Astrocyte of the cerebellum (primary cell): ENCODE measurements at regions not wholly inside any gene's neighbourhood (a gene's known extent, or its start where the extent isn't known, plus 50 kb on each side); places are given as distances from the start of the nearest gene placed in this dataset.

Experiments
- DNase-seq: peaks from one replicate; pipeline ENCODE4 v3.0.0-alpha.2; 2011; ENCODE audit warnings: low read depth
- H3K4me3 ChIP-seq: 2 replicates; pipeline ENCODE4 v1.5.1; 2011; ENCODE audit warnings: mild to moderate bottlenecking, low read depth, low read length, moderate library complexity
- CTCF ChIP-seq: IDR thresholded peaks from 2 replicates; pipeline ENCODE4 v1.5.1; 2012; ENCODE audit warnings: low read length, low read depth, moderate library complexity, mild to moderate bottlenecking; ENCODE audit errors: missing control alignments
- in situ Hi-C: cut with HindIII; loops from 2 replicates; pipeline ENCODE4 v1.10.0; 2017; ENCODE audit warnings: low sequenced_read_pairs

GRCh38 chr1:228685081-228685660, 50.1 kb upstream of the RHOU start:
- TF ChIP-seq CTCF = no peak
- DNase-seq = no peak
- in situ Hi-C loops = no loop called here
- H3K4me3 ChIP-seq = no peak overlapping the region
